ENCODE measurements at regions not wholly inside any gene's neighbourhood (a gene's known extent, or its start where the extent isn't known, plus 50 kb on each side); places are given as distances from the start of the nearest gene placed in this dataset.

- no peak for DNase-seq (ENCODE audit: low read depth in 2 of 2)
Observed at GRCh38 chr12:90260136-90260535, 551.5 kb upstream of the ATP2B1 start.

DNA sequence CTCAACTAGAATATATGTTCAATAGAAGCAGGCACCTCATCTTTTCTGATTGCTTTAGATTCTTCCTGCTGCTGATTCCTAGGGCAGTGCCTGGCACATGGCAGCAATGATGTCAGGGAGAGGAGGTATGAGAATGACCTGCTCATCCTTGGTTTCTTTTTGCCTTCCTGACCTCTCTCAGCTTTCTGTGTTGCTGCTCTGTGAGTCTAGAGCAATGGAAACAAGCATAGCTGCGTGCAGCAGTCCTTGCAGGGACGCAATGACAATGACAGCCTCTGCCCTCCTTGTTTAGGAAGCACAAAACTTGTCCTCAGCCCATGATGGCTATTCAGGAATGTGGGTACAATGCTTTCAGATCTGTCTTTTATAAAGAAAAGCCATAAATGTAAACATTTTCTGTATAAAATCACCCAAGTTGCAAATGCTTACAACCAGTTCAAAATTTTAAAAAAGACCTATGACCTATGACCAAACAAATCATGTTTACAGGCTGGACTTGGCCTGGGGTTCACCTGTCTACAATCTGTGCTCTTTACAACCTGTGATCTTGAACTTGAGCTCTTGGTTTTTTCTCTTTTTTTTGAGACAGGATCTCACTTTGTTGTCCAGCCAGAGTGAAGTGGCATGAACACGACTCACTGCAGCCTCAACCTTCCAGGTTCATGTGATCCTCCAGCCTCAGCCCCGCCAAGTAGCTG lies 549.4 kb upstream of the ATP2B1 start:
- DNase-seq (ENCODE audit: low read depth in 2 of 2) = no peak

- DNase-seq (ENCODE audit: low read depth in 2 of 2) = no peak
Observed at GRCh38 chr12:90254796-90255195, 546.2 kb upstream of the ATP2B1 start.

DNA sequence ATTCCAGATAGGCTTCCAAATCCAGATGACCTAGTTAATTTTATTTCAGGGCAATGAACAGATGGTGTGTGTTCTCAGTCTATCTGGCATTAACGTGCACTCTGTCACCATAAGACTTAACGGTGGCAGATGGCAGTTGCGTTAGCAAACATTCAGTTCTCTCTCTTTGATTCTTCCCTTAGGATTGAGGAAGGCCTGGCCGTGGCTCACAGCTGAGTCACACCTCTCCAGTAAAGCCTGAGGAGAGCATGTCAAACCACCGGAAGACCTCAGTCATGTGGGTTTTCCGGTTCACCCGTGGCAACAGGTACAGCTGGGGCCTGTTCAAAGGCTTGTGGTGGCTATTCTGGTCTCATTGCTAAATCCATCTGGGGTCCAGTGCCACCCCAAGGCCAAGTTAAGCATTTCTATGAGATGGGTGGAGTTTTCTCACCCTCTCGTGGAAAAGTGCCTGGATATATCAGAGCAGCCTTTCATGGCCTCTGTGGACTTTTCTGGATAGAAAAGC lies 545.1 kb upstream of the ATP2B1 start:
- peak in 1 of 2 donors; percentile 6 for DNase-seq (ENCODE audit: low read depth in 2 of 2)

DNA sequence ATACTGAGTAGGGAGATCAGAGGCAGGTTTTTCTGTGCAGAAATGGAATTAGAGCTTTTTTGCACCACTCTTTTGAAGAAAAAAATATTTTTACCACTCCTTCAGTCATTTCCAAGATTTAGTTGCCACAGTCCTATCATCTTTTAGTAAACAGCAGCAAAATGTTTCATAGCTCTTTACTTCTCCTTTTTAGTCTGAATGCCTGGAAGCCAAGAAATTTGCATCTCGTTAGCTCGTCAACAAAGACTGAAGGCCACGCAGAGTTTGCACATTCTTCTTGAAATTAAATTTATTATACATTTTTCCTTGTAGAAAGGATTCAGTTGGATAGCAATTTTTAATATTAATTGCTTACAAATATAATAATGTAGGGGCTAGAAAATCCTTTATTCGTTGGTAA lies 544.5 kb upstream of the ATP2B1 start:
- DNase-seq (ENCODE audit: low read depth in 2 of 2) = no peak

DNA sequence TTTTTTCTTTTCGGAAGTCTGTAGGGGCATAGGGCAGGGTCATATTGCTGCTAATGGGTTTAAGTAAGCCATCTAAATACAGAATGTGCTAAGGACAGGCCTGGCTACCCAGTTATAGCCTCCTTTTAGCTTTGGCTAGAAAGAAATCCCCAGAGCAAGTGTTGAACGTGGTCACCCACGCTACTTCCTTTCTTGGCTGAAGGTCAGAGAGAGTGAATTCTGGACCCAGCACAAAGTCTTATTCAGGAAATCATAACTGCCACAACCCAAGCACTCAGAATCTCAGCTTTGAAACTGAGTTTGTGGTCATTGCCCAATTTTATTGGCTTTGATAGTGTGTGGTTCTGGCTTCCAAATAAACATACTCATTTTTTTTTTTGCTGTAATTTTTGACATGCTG lies 542.1 kb upstream of the ATP2B1 start:
- no peak for DNase-seq (ENCODE audit: low read depth in 2 of 2)

DNA sequence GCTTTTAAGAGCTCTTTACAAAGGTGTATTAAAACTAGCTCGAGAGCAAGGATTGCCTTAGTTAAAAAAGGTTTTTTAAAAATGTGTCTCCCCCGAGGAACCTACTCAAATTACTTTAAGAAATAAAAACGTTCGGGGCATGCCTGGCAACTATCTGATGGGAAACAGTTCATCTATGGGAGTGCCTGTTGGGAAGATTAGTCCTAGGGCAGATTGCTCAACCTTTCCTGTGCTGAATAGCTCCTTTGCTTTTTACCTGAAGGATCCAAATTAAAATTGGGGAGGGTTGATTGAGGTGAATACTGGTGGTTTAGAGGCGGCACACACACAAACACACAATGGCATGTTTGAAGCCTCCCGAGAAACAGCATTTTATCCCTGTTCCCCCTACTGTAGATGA lies 541.4 kb upstream of the ATP2B1 start:
- no peak for DNase-seq (ENCODE audit: low read depth in 2 of 2)

DNA sequence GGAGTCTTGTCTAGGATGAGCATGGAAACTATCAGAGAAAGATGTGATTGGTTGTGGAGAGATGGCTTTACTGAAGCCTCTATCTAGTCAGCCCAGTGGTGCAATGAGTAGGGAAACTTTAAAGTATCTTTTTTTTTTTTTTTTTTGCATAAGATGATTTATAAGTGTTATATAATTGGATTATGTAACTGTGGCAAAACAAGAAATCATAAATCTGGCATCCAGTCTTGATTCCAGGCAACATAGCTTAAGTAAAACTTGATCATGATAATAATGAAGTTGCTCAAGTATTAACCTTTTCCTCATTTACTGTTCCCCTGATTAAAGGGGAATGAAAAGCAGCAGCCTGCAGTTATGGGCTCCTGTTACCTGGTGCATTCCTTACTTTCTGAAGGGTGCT lies 538.0 kb upstream of the ATP2B1 start:
- no peak for DNase-seq (ENCODE audit: low read depth in 2 of 2)

DNA sequence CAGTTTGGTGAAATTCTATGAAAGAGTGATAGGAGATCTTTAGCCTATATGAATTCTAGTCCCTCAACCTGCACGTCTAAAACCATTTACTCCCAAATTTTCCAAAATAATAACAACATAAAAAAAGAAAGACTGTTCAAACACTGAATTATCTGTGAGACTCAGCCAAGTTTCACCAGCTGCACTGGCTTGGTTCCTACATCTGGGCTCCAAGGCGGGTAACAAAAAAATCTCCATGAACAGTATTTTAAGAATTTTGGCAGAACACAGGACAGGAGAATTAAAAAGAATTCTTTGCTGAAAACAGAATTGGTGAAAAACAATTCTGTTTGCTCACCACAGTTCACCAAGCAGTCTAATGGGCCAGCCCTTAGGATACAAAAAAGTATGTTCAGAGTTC lies 536.8 kb upstream of the ATP2B1 start:
- no peak for DNase-seq (ENCODE audit: low read depth in 2 of 2)

GRCh38 chr12:90244232-90244631 lies 535.6 kb upstream of the ATP2B1 start:
- no peak for DNase-seq (ENCODE audit: low read depth in 2 of 2)

DNA sequence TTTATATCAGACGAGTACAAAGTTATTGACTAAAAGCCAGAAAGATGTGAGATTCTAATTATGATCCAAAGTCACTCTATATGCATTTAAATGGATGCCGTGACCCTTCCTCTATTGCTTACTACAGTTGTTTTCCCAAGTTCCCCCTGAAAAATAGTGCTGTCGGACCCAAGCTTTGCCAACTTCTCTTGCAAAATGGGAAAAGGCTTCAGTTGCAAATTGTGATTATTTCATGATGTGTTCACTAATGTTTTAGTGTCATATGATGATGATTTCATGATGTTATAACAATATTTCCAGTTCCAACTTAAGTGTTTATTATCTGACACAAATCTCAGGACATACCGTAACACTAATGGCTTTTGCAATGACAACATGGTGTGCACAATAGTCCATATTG lies 534.6 kb upstream of the ATP2B1 start:
- DNase-seq (ENCODE audit: low read depth in 2 of 2) = no peak

- DNase-seq (ENCODE audit: low read depth in 2 of 2) = no peak
Observed at GRCh38 chr12:90239732-90240260, 531.2 kb upstream of the ATP2B1 start.

- DNase-seq (ENCODE audit: low read depth in 2 of 2) = no peak
Observed at GRCh38 chr12:90238663-90239271, 530.1 kb upstream of the ATP2B1 start.

DNA sequence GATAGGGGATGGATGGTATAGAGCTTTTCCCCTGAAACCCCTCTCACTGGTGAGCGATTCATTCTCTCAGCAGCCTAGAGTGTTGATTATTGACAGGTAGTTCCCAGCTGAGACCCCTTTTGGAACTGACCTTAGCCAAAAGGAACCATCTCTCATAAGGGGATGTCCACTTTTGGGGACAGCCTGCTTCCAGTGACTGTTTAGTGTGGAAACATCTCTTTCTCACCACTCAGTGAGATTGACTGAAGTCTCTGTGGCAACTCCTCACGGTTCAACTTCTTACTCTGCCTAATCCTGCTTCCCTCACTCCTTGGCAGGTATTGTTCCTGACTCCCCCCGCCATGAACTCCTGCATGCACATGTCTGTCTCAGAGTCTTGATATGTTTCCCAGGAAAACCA lies 529.2 kb upstream of the ATP2B1 start:
- no peak for DNase-seq (ENCODE audit: low read depth in 2 of 2)

GRCh38 chr12:90235642-90236041 lies 527.0 kb upstream of the ATP2B1 start:
- no peak for DNase-seq (ENCODE audit: low read depth in 2 of 2)

GRCh38 chr12:90234472-90234871 lies 525.8 kb upstream of the ATP2B1 start:
- no peak for DNase-seq (ENCODE audit: low read depth in 2 of 2)

- DNase-seq (ENCODE audit: low read depth in 2 of 2) = no peak
Observed at GRCh38 chr12:90233168-90234100, 524.8 kb upstream of the ATP2B1 start.

- no peak for DNase-seq (ENCODE audit: low read depth in 2 of 2)
Observed at GRCh38 chr12:90229407-90230170, 521.0 kb upstream of the ATP2B1 start.

DNA sequence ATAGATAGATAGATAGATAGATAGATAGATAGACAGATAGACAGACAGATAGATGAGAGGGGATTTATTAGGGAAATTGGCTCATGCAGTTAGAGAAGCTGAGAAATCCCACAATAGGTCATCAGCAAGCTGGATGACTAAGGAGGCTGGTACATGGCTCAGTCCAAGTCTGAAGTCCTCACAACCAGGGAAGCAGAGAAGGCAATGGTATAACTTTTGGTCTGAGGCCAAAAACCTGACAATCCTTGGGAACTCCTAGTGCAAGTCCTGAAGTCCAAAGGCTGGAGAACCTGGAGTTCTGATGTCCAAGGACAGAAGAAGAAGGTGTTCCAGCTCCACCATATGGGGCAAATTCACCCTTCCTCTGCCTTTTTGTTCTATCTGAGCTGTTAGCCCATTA lies 517.6 kb upstream of the ATP2B1 start:
- DNase-seq (ENCODE audit: low read depth in 2 of 2) = no peak

GRCh38 chr12:90216815-90217214 lies 508.2 kb upstream of the ATP2B1 start:
- DNase-seq (ENCODE audit: low read depth in 2 of 2) = no peak

DNA sequence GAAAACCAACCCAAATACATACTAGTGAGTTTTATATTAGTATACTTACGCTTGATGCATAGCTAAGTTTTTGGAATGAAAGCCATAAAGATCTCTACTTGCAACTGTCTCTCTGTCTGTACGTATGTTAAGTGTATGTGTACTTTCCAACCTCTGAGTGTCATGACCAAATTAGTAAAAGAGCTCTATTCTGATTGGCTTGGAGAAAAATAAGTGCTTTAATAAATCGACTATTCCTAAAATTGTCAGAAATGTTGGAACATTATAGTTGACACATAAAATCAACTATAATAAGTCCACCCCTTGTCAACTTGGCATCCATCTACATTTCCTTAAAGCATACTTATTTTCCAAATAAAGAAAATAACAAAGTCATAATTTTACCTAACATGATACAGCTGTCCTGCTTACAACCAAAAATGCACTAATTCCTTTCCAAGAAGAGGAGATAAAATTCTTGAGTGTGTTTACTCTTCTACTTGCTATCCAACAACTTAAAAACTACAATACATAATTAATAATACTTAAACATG lies 507.4 kb upstream of the ATP2B1 start:
- DNase-seq (ENCODE audit: low read depth in 2 of 2) = no peak

Data from stimulated activated CD8-positive, alpha-beta memory T cell treated with anti-CD3 and anti-CD28 coated beads, Interleukin-15, amount 100 ng/mL, for 4 hours (primary cell).